Uterus (tissue), 2 donors: ENCODE measurements at regions not wholly inside any gene's neighbourhood (a gene's known extent, or its start where the extent isn't known, plus 50 kb on each side); places are given as distances from the start of the nearest gene placed in this dataset.

Experiments
- POLR2A ChIP-seq, 2 donors: fragments of 450-650 bp; IDR thresholded peaks; one replicate each; pipeline ENCODE4 v1.6.1; 2016; ENCODE audit warnings: antibody characterized with exemption in 2 of 2, mild to moderate bottlenecking in 1 of 2, moderate library complexity in 1 of 2
- TF ChIP-seq, protein P1 (sequence below), 4 experiments: fragments of 200-600 bp in 2 of 4; fragments of 450-650 bp in 2 of 4; sonication (generic) in 2 of 4; IDR thresholded peaks; one replicate each; pipeline ENCODE4 v1.5.1; 2016 to 2019; ENCODE audit warnings: antibody characterized with exemption in 4 of 4, mild to moderate bottlenecking in 2 of 4, moderate library complexity in 1 of 4

DNA sequence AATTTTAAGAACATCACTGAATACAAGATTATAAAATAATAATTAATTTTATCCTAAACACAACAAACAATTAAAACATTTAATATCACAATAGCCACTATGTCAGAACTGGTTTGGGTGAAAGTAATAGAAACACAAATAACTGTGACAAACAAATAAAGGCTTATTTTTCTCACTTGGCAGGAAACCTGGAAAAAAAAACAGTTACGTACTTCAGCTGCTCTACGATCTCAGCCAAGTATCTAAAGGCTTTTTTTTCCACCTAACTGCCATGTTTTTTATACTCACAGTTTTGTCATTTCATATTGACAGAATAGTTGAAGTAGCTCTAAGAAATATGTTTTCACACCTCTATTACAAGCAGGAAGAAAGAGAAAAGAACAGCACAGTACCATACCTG is 284.8 kb upstream of the INTU start:
- TF ChIP-seq POLR2A (IDR thresholded peaks at IDR 0.05) = no peak
- TF ChIP-seq, protein P1, sequence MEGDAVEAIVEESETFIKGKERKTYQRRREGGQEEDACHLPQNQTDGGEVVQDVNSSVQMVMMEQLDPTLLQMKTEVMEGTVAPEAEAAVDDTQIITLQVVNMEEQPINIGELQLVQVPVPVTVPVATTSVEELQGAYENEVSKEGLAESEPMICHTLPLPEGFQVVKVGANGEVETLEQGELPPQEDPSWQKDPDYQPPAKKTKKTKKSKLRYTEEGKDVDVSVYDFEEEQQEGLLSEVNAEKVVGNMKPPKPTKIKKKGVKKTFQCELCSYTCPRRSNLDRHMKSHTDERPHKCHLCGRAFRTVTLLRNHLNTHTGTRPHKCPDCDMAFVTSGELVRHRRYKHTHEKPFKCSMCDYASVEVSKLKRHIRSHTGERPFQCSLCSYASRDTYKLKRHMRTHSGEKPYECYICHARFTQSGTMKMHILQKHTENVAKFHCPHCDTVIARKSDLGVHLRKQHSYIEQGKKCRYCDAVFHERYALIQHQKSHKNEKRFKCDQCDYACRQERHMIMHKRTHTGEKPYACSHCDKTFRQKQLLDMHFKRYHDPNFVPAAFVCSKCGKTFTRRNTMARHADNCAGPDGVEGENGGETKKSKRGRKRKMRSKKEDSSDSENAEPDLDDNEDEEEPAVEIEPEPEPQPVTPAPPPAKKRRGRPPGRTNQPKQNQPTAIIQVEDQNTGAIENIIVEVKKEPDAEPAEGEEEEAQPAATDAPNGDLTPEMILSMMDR (IDR thresholded peaks at IDR 0.05) = no peak
